Ascending aorta (tissue), 2 donors: ENCODE measurements at regions not wholly inside any gene's neighbourhood (a gene's known extent, or its start where the extent isn't known, plus 50 kb on each side); places are given as distances from the start of the nearest gene placed in this dataset.

Experiments used
- DNase-seq, 2 donors: peaks; one replicate each; pipeline ENCODE4 v3.0.0-alpha.2; 2019; ENCODE audit warnings: low spot score in 2 of 2
- H3K27ac ChIP-seq, 2 donors: fragments of 200-600 bp; sonication (generic); one replicate each; pipeline ENCODE4 v1.5.1; 2016 to 2017; ENCODE audit warnings: mild to moderate bottlenecking in 1 of 2
- H3K27me3 ChIP-seq: fragments of 200-600 bp; sonication (generic); one replicate; pipeline ENCODE4 v1.5.1; 2017
- H3K36me3 ChIP-seq, 2 donors: fragments of 200-600 bp; sonication (generic); one replicate each; pipeline ENCODE4 v1.5.1; 2016
- H3K4me1 ChIP-seq, 2 donors: fragments of 200-600 bp; sonication (generic); one replicate each; pipeline ENCODE4 v1.5.1; 2016 to 2017; ENCODE audit warnings: mild to moderate bottlenecking in 1 of 2
- H3K4me3 ChIP-seq, 2 donors: fragments of 200-600 bp; sonication (generic); one replicate each; pipeline ENCODE4 v1.5.1; 2016 to 2017; ENCODE audit warnings: mild to moderate bottlenecking in 1 of 2
- H3K9me3 ChIP-seq, 2 donors: fragments of 200-600 bp; sonication (generic); one replicate each; pipeline ENCODE4 v1.5.1; 2016
- CTCF ChIP-seq, 3 experiments: fragments of 200-600 bp in 2 of 3; fragments of 450-650 bp in 1 of 3; sonication (generic) in 2 of 3; IDR thresholded peaks; one replicate each; pipeline ENCODE4 v1.5.1; 2016 to 2019; ENCODE audit warnings: antibody characterized with exemption in 3 of 3, mild to moderate bottlenecking in 1 of 3, moderate library complexity in 1 of 3
- intact Hi-C: fragments of 100-400 bp; cut with DNase I; formaldehyde crosslinking; loops from one replicate; pipeline ENCODE4 v1.15.1; 2023

- intact Hi-C loops = no loop called here
- no peak overlapping the region for H3K4me3 ChIP-seq
- H3K4me1 ChIP-seq = no peaks in the 10 kb centered on the region
- TF ChIP-seq CTCF (IDR thresholded peaks at IDR 0.05) = peak in 1 of 3 experiments; percentile 26
- no peaks in the 10 kb centered on the region for H3K36me3 ChIP-seq
- DNase-seq = no peak
- no peak overlapping the region for H3K27ac ChIP-seq
- no peaks in the 10 kb centered on the region for H3K9me3 ChIP-seq
- no peaks in the 10 kb centered on the region for H3K27me3 ChIP-seq
Measured at GRCh38 chr20:39829256-39829655, 859.8 kb downstream of the MAFB start.

GRCh38 chr20:39825950-39826349 lies 863.1 kb downstream of the MAFB start:
- H3K9me3 ChIP-seq = no peaks in the 10 kb centered on the region
- no peak for TF ChIP-seq CTCF (IDR thresholded peaks at IDR 0.05)
- no peak overlapping the region for H3K27ac ChIP-seq
- H3K36me3 ChIP-seq = no peaks in the 10 kb centered on the region
- DNase-seq = no peak
- no peaks in the 10 kb centered on the region for H3K4me1 ChIP-seq
- no peaks in the 10 kb centered on the region for H3K27me3 ChIP-seq
- no peak overlapping the region for H3K4me3 ChIP-seq
- intact Hi-C loops = no loop called here

- intact Hi-C loops = no loop called here
- DNase-seq = no peak
- Histone ChIP-seq H3K36me3 (no peaks in the 10 kb centered on the region), H3K4me3 (no peak overlapping the region), H3K27me3 (no peaks in the 10 kb centered on the region), H3K9me3 (no peaks in the 10 kb centered on the region), H3K4me1 (no peaks in the 10 kb centered on the region), H3K27ac (no peak overlapping the region)
- TF ChIP-seq CTCF (IDR thresholded peaks at IDR 0.05) = no peak
Measured at GRCh38 chr20:39825524-39825923, 863.4 kb downstream of the DHX35 start.

- no peaks in the 10 kb centered on the region for H3K9me3 ChIP-seq
- no peaks in the 10 kb centered on the region for H3K36me3 ChIP-seq
- H3K4me1 ChIP-seq = no peaks in the 10 kb centered on the region
- no peaks in the 10 kb centered on the region for H3K27me3 ChIP-seq
- no peak overlapping the region for H3K4me3 ChIP-seq
- no peak overlapping the region for H3K27ac ChIP-seq
- intact Hi-C loops = no loop called here
- TF ChIP-seq CTCF (IDR thresholded peaks at IDR 0.05) = no peak
- DNase-seq = no peak
Measured at GRCh38 chr20:39823224-39823623, 861.1 kb downstream of the DHX35 start.

- H3K27ac ChIP-seq = no peak overlapping the region
- H3K36me3 ChIP-seq = no peaks in the 10 kb centered on the region
- intact Hi-C loops = no loop called here
Measured at GRCh38 chr20:39822667-39823066, 860.5 kb downstream of the DHX35 start.

More at GRCh38 chr20:39822667-39823066, 860.5 kb downstream of the DHX35 start:
- no peak for TF ChIP-seq CTCF (IDR thresholded peaks at IDR 0.05)
- Histone ChIP-seq H3K27me3 (no peaks in the 10 kb centered on the region), H3K4me3 (no peak overlapping the region), H3K4me1 (no peaks in the 10 kb centered on the region), H3K9me3 (no peaks in the 10 kb centered on the region)
- no peak for DNase-seq
